GM18868 (cell line): ENCODE measurements at regions not wholly inside any gene's neighbourhood (a gene's known extent, or its start where the extent isn't known, plus 50 kb on each side); places are given as distances from the start of the nearest gene placed in this dataset.
"Not testable (repeated sequence)": the region's sequence is repeated elsewhere in the genome, so short reads cannot be mapped to it uniquely, and the experiment has no call there.

Experiments used
- ATAC-seq: cut with Tn5 transposase; IDR thresholded peaks from one replicate; pipeline ENCODE4 v1.9.1; 2021; ENCODE audit warnings: mild to moderate bottlenecking, moderate library complexity; ENCODE audit not compliant: unreplicated experiment

GRCh38 chr7:4319280-4319679 is 362.8 kb upstream of the FOXK1 start:
- no peak for ATAC-seq

GRCh38 chr7:4325732-4326131 is 356.4 kb upstream of the FOXK1 start:
- no peak for ATAC-seq

- no peak for ATAC-seq
Measured at GRCh38 chr7:4331711-4332110, 350.4 kb upstream of the FOXK1 start.

- ATAC-seq, result no peak
Measured at GRCh38 chr7:4338556-4338955, 343.5 kb upstream of the FOXK1 start.

GRCh38 chr7:4343272-4344247 is 338.5 kb upstream of the FOXK1 start:
- ATAC-seq, result no peak

- no peak for ATAC-seq
Measured at GRCh38 chr7:4345004-4345403, 337.1 kb upstream of the FOXK1 start.

GRCh38 chr7:4352069-4352468 is 330.0 kb upstream of the FOXK1 start:
- no peak for ATAC-seq

GRCh38 chr7:4361774-4362173 is 320.3 kb upstream of the FOXK1 start:
- no peak for ATAC-seq

- ATAC-seq, result no peak
Measured at GRCh38 chr7:4383584-4383983, 298.5 kb upstream of the FOXK1 start.

GRCh38 chr7:4386190-4386589 is 295.9 kb upstream of the FOXK1 start:
- ATAC-seq, result no peak

- ATAC-seq, result not testable (repeated sequence)
Measured at GRCh38 chr7:4391103-4391502, 291.0 kb upstream of the FOXK1 start.

- no peak for ATAC-seq
Measured at GRCh38 chr7:4394736-4395135, 287.4 kb upstream of the FOXK1 start.

GRCh38 chr7:4399121-4399520 is 283.0 kb upstream of the FOXK1 start:
- no peak for ATAC-seq

- no peak for ATAC-seq
Measured at GRCh38 chr7:4399596-4399995, 282.5 kb upstream of the FOXK1 start.

GRCh38 chr7:4406288-4407058 is 275.6 kb upstream of the FOXK1 start:
- ATAC-seq, result no peak

GRCh38 chr7:4409946-4410345 is 272.1 kb upstream of the FOXK1 start:
- ATAC-seq, result no peak

- ATAC-seq, result no peak
Measured at GRCh38 chr7:4416396-4417056, 265.6 kb upstream of the FOXK1 start.

GRCh38 chr7:4428526-4428925 is 253.6 kb upstream of the FOXK1 start:
- no peak for ATAC-seq

- ATAC-seq, result no peak
Measured at GRCh38 chr7:4430227-4430626, 251.9 kb upstream of the FOXK1 start.

GRCh38 chr7:4434306-4434705 is 247.8 kb upstream of the FOXK1 start:
- ATAC-seq, result no peak

GRCh38 chr7:4436361-4436895 is 245.7 kb upstream of the FOXK1 start:
- ATAC-seq, result no peak
